ENCODE measurements at regions not wholly inside any gene's neighbourhood (a gene's known extent, or its start where the extent isn't known, plus 50 kb on each side); places are given as distances from the start of the nearest gene placed in this dataset.

GRCh38 chr16:6629110-6629509 lies 703.5 kb upstream of the RBFOX1 start:
- Mint-ChIP-seq H3K27ac (no peak overlapping the region), H3K4me3 (no peak overlapping the region), H3K36me3 (no peaks in the 10 kb centered on the region)

GRCh38 chr16:6625606-6626005 lies 707.0 kb upstream of the RBFOX1 start:
- no peak for ATAC-seq (ENCODE audit: low read depth)
- Mint-ChIP-seq H3K4me1 (no peaks in the 10 kb centered on the region), H3K9me3 (peaks cover 5% of the 10 kb centered on the region), H3K27me3 (no peaks in the 10 kb centered on the region), H3K27ac (no peak overlapping the region), H3K4me3 (no peak overlapping the region), H3K36me3 (no peaks in the 10 kb centered on the region)
- no peak for DNase-seq (ENCODE audit: low spot score in 2 of 2)

More at GRCh38 chr16:6629110-6629509, 703.5 kb upstream of the RBFOX1 start:
- Mint-ChIP-seq H3K9me3 (peaks cover 1% of the 10 kb centered on the region), H3K4me1 (no peaks in the 10 kb centered on the region), H3K27me3 (no peaks in the 10 kb centered on the region)
- no peak for ATAC-seq (ENCODE audit: low read depth)
- no peak for DNase-seq (ENCODE audit: low spot score in 2 of 2)

GRCh38 chr16:6618874-6619273 lies 713.8 kb upstream of the RBFOX1 start:
- ATAC-seq (ENCODE audit: low read depth) (no peak), DNase-seq (ENCODE audit: low spot score in 2 of 2) (no peak)
- Mint-ChIP-seq H3K4me3 (no peak overlapping the region), H3K36me3 (no peaks in the 10 kb centered on the region), H3K4me1 (no peaks in the 10 kb centered on the region), H3K27me3 (no peaks in the 10 kb centered on the region), H3K27ac (no peak overlapping the region), H3K9me3 (peaks cover 8% of the 10 kb centered on the region)

DNA sequence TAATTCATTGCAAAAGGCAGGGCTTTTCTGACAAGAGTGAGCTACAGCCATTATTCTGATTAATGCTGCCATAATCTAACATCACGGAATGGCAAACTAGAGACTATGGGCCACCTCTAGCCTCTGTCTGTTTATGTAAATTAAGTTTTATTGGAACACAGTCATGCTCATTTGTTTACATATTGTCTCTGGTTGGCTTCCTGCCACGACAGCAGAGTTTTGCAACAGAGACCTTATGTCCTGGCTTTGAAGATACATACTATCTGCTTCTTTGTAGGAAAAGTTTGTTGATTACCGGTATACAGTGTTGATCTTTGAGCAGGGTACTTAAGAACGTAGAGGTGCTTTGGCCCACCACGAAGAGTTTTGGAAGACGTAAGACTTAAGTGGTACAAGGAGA lies 715.9 kb upstream of the RBFOX1 start:
- no peak for DNase-seq (ENCODE audit: low spot score in 2 of 2)
- peaks cover 7% of the 10 kb centered on the region for H3K9me3 Mint-ChIP-seq
- H3K36me3 Mint-ChIP-seq: no peaks in the 10 kb centered on the region

DNA sequence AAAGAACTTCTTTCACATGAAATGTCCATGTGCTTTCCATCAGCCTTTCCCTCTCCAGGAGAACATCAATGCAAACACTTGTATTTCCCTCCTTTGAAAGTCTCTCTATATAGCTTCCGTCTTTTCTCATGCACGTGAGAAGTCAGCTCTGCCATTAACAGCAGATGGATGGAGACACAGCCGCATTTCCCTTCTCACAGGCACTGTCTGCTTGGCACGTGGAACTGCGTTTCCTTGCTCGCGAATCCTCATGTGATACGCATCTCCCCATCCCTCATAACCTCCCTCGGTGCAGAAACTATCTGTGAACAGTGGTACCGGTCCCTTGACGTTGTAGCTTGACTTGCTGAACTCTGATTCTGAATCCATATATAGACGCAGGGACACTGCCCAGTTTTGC lies 717.0 kb upstream of the RBFOX1 start:
- peaks cover 4% of the 10 kb centered on the region for H3K9me3 Mint-ChIP-seq
- no peaks in the 10 kb centered on the region for H3K36me3 Mint-ChIP-seq
- H3K4me1 Mint-ChIP-seq: no peaks in the 10 kb centered on the region
- no peaks in the 10 kb centered on the region for H3K27me3 Mint-ChIP-seq
- H3K4me3 Mint-ChIP-seq: no peak overlapping the region
- no peak for DNase-seq (ENCODE audit: low spot score in 2 of 2)
- no peak overlapping the region for H3K27ac Mint-ChIP-seq
- ATAC-seq (ENCODE audit: low read depth): no peak

More for the DNA sequence above, 715.9 kb upstream of the RBFOX1 start:
- no peak for ATAC-seq (ENCODE audit: low read depth)
- Mint-ChIP-seq H3K27ac (no peak overlapping the region), H3K4me1 (no peaks in the 10 kb centered on the region), H3K4me3 (no peak overlapping the region), H3K27me3 (no peaks in the 10 kb centered on the region)

GRCh38 chr16:6611535-6611934 lies 721.1 kb upstream of the RBFOX1 start:
- no peak overlapping the region for H3K27ac Mint-ChIP-seq
- H3K4me3 Mint-ChIP-seq: no peak overlapping the region
- no peaks in the 10 kb centered on the region for H3K27me3 Mint-ChIP-seq
- no peaks in the 10 kb centered on the region for H3K4me1 Mint-ChIP-seq
- no peaks in the 10 kb centered on the region for H3K36me3 Mint-ChIP-seq
- DNase-seq (ENCODE audit: low spot score in 2 of 2) (no peak), ATAC-seq (ENCODE audit: low read depth) (no peak)
- H3K9me3 Mint-ChIP-seq: peaks cover 3% of the 10 kb centered on the region

- no peak for ATAC-seq (ENCODE audit: low read depth)
- no peaks in the 10 kb centered on the region for H3K4me1 Mint-ChIP-seq
- no peaks in the 10 kb centered on the region for H3K27me3 Mint-ChIP-seq
- no peak overlapping the region for H3K27ac Mint-ChIP-seq
- H3K4me3 Mint-ChIP-seq: no peak overlapping the region
- peaks cover 3% of the 10 kb centered on the region for H3K9me3 Mint-ChIP-seq
- H3K36me3 Mint-ChIP-seq: no peaks in the 10 kb centered on the region
- no peak for DNase-seq (ENCODE audit: low spot score in 2 of 2)
These were observed 727.2 kb upstream of the RBFOX1 start for GRCh38 chr16:6605490-6605889.

DNA sequence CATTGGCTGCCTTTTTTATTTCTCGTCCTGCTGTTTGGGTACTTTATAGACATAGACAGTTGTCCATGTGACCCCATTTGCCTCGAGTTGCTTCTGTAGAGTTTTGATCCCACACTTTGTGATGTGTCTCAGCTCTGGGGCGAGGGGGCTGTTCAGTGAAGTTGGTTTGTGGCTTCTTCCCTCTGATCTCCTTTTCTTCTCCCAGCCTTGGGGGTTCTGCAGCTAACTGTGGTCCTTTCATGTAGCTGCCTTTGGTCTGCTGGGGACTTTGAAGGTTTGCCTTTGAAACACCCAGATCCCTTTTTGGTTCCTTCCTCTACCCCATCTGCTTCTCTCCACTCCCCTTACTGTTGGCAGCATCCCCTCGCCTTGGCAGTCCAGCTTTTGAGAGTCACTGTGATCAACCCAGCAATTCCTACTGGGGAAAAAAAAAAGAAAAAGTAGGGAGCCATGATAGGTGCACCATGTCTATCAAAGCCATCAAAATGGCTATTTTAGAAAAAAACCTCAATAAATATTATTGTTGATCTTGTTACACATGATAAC lies 728.8 kb upstream of the RBFOX1 start:
- ATAC-seq (ENCODE audit: low read depth) (no peak), DNase-seq (ENCODE audit: low spot score in 2 of 2) (no peak)
- H3K27me3 Mint-ChIP-seq: no peaks in the 10 kb centered on the region
- H3K4me1 Mint-ChIP-seq: no peaks in the 10 kb centered on the region
- no peak overlapping the region for H3K27ac Mint-ChIP-seq
- H3K36me3 Mint-ChIP-seq: no peaks in the 10 kb centered on the region
- no peak overlapping the region for H3K4me3 Mint-ChIP-seq
- H3K9me3 Mint-ChIP-seq: peaks cover 3% of the 10 kb centered on the region

DNA sequence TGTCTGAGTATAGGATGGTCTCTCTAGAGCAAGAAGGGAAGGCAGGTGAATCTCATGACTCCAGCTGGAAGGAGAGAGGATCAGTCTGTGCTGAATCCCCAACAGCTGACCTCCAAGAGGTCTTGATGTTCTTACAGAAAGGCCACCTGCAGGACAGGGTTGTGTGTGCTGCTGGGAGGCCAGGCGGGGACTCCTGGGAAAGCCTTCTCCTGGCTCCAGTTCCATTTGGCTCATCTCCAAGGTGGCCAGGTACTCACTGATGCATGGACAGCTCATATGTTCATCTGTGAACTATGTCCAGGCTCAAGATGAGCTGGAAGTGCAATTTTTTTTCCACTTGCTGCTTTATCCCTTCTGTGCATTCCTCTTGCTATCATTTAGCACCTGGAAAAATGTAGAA lies 730.2 kb upstream of the RBFOX1 start:
- peaks cover 1% of the 10 kb centered on the region for H3K9me3 Mint-ChIP-seq
- DNase-seq (ENCODE audit: low spot score in 2 of 2) (no peak), ATAC-seq (ENCODE audit: low read depth) (no peak)
- no peaks in the 10 kb centered on the region for H3K4me1 Mint-ChIP-seq
- no peaks in the 10 kb centered on the region for H3K27me3 Mint-ChIP-seq
- no peaks in the 10 kb centered on the region for H3K36me3 Mint-ChIP-seq
- H3K4me3 Mint-ChIP-seq: no peak overlapping the region
- no peak overlapping the region for H3K27ac Mint-ChIP-seq

DNA sequence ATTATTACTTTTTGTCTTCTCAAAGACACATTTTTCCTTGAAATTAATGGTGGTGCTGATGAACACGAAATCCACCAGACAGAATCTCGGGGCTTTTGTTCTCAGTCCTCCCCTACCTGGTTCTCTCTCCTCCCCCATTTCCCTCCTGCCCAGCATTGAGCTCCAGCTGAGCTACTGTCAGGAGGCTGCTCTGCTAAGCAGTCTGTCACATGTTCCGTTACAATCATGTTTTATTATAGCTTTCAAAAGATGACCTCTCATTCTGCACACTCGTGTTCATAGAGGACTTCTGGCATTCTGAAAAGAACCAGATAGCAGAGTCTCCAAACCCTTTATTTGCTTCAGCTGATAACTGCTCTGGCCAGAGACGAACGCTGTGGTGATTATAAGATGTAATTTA lies 732.5 kb upstream of the RBFOX1 start:
- no peak for ATAC-seq (ENCODE audit: low read depth)
- Mint-ChIP-seq H3K27ac (no peak overlapping the region), H3K36me3 (no peaks in the 10 kb centered on the region), H3K27me3 (no peaks in the 10 kb centered on the region), H3K4me3 (no peak overlapping the region), H3K4me1 (no peaks in the 10 kb centered on the region), H3K9me3 (no peaks in the 10 kb centered on the region)
- DNase-seq (ENCODE audit: low spot score in 2 of 2): no peak

DNA sequence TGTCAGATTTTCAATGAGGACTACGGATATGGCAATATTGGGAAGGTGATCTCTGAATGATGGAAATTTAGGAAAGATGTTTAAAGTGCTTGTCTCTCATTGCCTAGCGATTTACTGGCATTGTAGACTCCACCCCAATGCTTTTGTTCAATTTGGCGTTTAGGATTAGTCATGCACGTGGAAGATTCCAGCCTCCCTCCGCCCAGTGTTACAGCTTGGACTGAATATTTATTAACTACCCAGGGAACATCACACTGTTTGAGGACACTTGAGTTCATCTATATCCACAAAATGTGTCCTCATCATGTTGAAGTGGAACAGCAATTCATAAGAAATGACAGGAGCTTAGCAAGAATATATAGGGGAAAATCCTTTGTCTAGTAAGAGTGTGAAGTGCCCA lies 738.8 kb upstream of the RBFOX1 start:
- Mint-ChIP-seq H3K4me3 (no peak overlapping the region), H3K4me1 (no peaks in the 10 kb centered on the region), H3K36me3 (no peaks in the 10 kb centered on the region), H3K9me3 (peaks cover 5% of the 10 kb centered on the region), H3K27me3 (no peaks in the 10 kb centered on the region), H3K27ac (no peak overlapping the region)
- DNase-seq (ENCODE audit: low spot score in 2 of 2) (no peak), ATAC-seq (ENCODE audit: low read depth) (no peak)

- no peak for ATAC-seq (ENCODE audit: low read depth)
- H3K36me3 Mint-ChIP-seq: no peaks in the 10 kb centered on the region
- no peaks in the 10 kb centered on the region for H3K4me1 Mint-ChIP-seq
- DNase-seq (ENCODE audit: low spot score in 2 of 2): no peak
- no peaks in the 10 kb centered on the region for H3K27me3 Mint-ChIP-seq
- H3K27ac Mint-ChIP-seq: no peak overlapping the region
- no peak overlapping the region for H3K4me3 Mint-ChIP-seq
- H3K9me3 Mint-ChIP-seq: peaks cover 7% of the 10 kb centered on the region
These were observed 756.0 kb upstream of the RBFOX1 start for GRCh38 chr16:6576606-6577005.

DNA sequence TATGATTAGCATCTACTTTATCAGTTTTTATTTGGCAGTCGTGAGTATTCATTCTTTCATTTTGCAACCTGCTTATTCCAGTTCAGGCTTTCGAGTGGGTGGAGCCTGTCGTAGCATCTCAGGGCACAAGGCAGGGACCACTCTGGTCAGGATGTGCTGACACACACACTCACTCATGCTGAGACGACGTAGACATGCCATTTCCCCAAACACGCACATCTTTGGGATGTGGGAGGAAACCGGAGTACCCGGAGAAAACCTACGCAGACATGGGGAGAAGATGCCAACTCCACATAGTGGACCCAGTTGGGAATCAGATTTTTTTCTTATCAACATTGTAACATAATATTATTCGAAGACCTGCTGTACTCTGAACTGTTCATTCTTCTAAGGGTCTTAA lies 756.5 kb upstream of the RBFOX1 start:
- no peak overlapping the region for H3K4me3 Mint-ChIP-seq
- H3K9me3 Mint-ChIP-seq: peaks cover 9% of the 10 kb centered on the region
- H3K4me1 Mint-ChIP-seq: no peaks in the 10 kb centered on the region
- no peaks in the 10 kb centered on the region for H3K36me3 Mint-ChIP-seq
- H3K27ac Mint-ChIP-seq: no peak overlapping the region
- ATAC-seq (ENCODE audit: low read depth) (no peak), DNase-seq (ENCODE audit: low spot score in 2 of 2) (no peak)
- H3K27me3 Mint-ChIP-seq: no peaks in the 10 kb centered on the region

DNA sequence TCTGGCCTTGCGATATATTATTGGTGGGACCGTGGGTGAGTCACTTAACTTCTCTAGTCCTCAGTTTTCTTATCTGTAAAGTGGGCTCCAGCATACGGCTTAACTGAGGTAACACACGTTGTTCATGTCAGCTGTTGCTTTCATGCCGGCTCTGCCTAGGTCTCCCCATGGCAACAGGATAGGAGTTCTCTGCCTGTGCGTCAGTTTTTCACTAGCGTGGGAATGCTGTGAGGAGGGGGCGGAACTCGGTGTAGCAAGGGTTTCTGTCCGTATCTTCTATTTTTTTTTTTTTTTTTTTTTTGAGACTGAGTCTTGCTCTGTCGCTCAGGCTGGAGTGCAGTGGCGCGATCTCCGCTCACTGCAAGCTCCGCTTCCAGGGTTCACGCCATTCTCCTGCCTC lies 758.5 kb upstream of the RBFOX1 start:
- H3K27me3 Mint-ChIP-seq: no peaks in the 10 kb centered on the region
- H3K4me3 Mint-ChIP-seq: no peak overlapping the region
- H3K4me1 Mint-ChIP-seq: no peaks in the 10 kb centered on the region
- DNase-seq (ENCODE audit: low spot score in 2 of 2) (no peak), ATAC-seq (ENCODE audit: low read depth) (no peak)
- H3K36me3 Mint-ChIP-seq: no peaks in the 10 kb centered on the region
- peaks cover 10% of the 10 kb centered on the region for H3K9me3 Mint-ChIP-seq
- no peak overlapping the region for H3K27ac Mint-ChIP-seq

- DNase-seq (ENCODE audit: low spot score in 2 of 2) (no peak), ATAC-seq (ENCODE audit: low read depth) (no peak)
- Mint-ChIP-seq H3K27me3 (no peaks in the 10 kb centered on the region), H3K9me3 (peaks cover 10% of the 10 kb centered on the region), H3K36me3 (no peaks in the 10 kb centered on the region), H3K27ac (no peak overlapping the region), H3K4me3 (no peak overlapping the region), H3K4me1 (no peaks in the 10 kb centered on the region)
These were observed 759.1 kb upstream of the RBFOX1 start for GRCh38 chr16:6573577-6573976.

All from memory B cell (primary cell).